ENCODE measurements at regions not wholly inside any gene's neighbourhood (a gene's known extent, or its start where the extent isn't known, plus 50 kb on each side); places are given as distances from the start of the nearest gene placed in this dataset.

DNA sequence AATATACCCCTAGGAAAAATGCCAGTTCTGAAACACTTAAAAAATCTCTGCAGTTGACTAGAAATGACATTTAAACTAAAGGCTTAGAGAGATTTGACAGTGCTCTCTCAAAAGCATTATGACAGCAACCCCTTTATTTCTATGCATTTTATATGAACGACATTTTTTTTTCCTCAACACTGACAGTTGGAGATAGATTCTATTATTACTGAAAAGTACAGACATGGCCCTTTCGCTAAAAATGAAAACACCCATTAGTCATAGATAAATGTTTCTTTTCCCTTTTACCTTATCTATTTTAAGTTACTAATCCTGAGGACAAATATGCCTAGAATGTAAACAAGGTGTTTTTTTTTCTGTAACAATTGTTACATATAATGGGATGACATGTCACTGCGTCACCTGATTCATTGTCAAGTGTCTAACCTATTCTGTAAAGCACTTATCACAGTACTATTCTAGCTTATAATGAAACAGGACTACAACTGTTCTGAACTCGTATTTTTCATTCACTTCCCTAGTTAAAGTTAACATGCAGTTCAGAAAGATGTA is 1169.6 kb upstream of the CRIM1 start:
- TF ChIP-seq, protein P1, sequence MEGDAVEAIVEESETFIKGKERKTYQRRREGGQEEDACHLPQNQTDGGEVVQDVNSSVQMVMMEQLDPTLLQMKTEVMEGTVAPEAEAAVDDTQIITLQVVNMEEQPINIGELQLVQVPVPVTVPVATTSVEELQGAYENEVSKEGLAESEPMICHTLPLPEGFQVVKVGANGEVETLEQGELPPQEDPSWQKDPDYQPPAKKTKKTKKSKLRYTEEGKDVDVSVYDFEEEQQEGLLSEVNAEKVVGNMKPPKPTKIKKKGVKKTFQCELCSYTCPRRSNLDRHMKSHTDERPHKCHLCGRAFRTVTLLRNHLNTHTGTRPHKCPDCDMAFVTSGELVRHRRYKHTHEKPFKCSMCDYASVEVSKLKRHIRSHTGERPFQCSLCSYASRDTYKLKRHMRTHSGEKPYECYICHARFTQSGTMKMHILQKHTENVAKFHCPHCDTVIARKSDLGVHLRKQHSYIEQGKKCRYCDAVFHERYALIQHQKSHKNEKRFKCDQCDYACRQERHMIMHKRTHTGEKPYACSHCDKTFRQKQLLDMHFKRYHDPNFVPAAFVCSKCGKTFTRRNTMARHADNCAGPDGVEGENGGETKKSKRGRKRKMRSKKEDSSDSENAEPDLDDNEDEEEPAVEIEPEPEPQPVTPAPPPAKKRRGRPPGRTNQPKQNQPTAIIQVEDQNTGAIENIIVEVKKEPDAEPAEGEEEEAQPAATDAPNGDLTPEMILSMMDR (tag by site-specific recombination; IDR thresholded peaks at IDR 0.05) = no peak
- TF ChIP-seq, protein P2, sequence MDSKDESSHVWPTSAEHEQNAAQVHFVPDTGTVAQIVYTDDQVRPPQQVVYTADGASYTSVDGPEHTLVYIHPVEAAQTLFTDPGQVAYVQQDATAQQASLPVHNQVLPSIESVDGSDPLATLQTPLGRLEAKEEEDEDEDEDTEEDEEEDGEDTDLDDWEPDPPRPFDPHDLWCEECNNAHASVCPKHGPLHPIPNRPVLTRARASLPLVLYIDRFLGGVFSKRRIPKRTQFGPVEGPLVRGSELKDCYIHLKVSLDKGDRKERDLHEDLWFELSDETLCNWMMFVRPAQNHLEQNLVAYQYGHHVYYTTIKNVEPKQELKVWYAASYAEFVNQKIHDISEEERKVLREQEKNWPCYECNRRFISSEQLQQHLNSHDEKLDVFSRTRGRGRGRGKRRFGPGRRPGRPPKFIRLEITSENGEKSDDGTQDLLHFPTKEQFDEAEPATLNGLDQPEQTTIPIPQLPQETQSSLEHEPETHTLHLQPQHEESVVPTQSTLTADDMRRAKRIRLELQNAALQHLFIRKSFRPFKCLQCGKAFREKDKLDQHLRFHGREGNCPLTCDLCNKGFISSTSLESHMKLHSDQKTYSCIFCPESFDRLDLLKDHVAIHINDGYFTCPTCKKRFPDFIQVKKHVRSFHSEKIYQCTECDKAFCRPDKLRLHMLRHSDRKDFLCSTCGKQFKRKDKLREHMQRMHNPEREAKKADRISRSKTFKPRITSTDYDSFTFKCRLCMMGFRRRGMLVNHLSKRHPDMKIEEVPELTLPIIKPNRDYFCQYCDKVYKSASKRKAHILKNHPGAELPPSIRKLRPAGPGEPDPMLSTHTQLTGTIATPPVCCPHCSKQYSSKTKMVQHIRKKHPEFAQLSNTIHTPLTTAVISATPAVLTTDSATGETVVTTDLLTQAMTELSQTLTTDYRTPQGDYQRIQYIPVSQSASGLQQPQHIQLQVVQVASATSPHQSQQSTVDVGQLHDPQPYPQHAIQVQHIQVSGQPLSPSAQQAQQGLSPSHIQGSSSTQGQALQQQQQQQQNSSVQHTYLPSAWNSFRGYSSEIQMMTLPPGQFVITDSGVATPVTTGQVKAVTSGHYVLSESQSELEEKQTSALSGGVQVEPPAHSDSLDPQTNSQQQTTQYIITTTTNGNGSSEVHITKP (tag by site-specific recombination; IDR thresholded peaks at IDR 0.05) = no peak
- TF ChIP-seq TRIM28 (IDR thresholded peaks at IDR 0.05; ENCODE audit: borderline replicate concordance, low read length) (no peak), ZNF24 (tag by site-specific recombination; IDR thresholded peaks at IDR 0.05) (no peak), ZNF133 (tag by site-specific recombination; IDR thresholded peaks at IDR 0.05) (no peak), ZNF175 (tag by site-specific recombination; IDR thresholded peaks at IDR 0.05) (no peak), GFI1B (tag by site-specific recombination; IDR thresholded peaks at IDR 0.05) (no peak), ZNF121 (tag by site-specific recombination; IDR thresholded peaks at IDR 0.05) (no peak), SP3 (tag by site-specific recombination; IDR thresholded peaks at IDR 0.05) (no peak)

All from HEK293 (cell line).